H1 (cell line): ENCODE measurements at regions not wholly inside any gene's neighbourhood (a gene's known extent, or its start where the extent isn't known, plus 50 kb on each side); places are given as distances from the start of the nearest gene placed in this dataset.

ENCODE experiments used
- CTCF ChIA-PET: fragments of 300-600 bp; sonication (Branson Sonifier 250); formaldehyde crosslinking; loops from one replicate; lab custom pipeline; 2021; ENCODE audit not compliant: partially characterized antibody; lab: Charles Lee
- POLR2A ChIA-PET: fragments of 300-600 bp; sonication (Branson Sonifier 250); formaldehyde crosslinking; loops from one replicate; lab custom pipeline; 2021; ENCODE audit warnings: inconsistent platforms; ENCODE audit not compliant: partially characterized antibody; lab: Charles Lee
- DNase-seq, 2 experiments: peaks; one replicate each; pipeline versions ENCODE4 v3.0.0 to v3.0.0-alpha.2; 2010 to 2022; ENCODE audit warnings: low spot score in 2 of 2, low read depth in 1 of 2, mixed read lengths in 1 of 2
- FAIRE-seq: peaks from 2 replicates; lab custom pipeline; 2011; peaks lifted over from hg19 to GRCh38; lab: Jason Lieb, UNC
- H2AFZ ChIP-seq: 2 replicates; pipeline ENCODE4 v1.8.1; 2012; ENCODE audit warnings: low read length, inconsistent platforms
- H2AK5ac ChIP-seq: 2 replicates; pipeline ENCODE4 v1.6.1; 2013; ENCODE audit warnings: low read depth, low read length
- H2BK120ac ChIP-seq: replicated peaks from 2 replicates; pipeline ENCODE3; 2013; ENCODE audit warnings: low read depth, low read length, inconsistent platforms
- H2BK12ac ChIP-seq: 2 replicates; pipeline ENCODE4 v1.6.1; 2013; ENCODE audit warnings: low read depth, low read length
- H2BK15ac ChIP-seq: 2 replicates; pipeline ENCODE4 v1.6.1; 2013; ENCODE audit warnings: low read length
- H2BK20ac ChIP-seq: 2 replicates; pipeline ENCODE4 v1.6.1; 2013; ENCODE audit warnings: low read length
- H2BK5ac ChIP-seq: 2 replicates; pipeline ENCODE4 v1.6.1; 2013; ENCODE audit warnings: low read depth, low read length
- H3K14ac ChIP-seq: 2 replicates; pipeline ENCODE4 v1.6.1; 2013; ENCODE audit warnings: inconsistent platforms; ENCODE audit not compliant: insufficient read length
- H3K18ac ChIP-seq: 2 replicates; pipeline ENCODE4 v1.6.1; 2013; ENCODE audit warnings: low read length; ENCODE audit errors: extremely low read depth
- H3K23ac ChIP-seq: 2 replicates; pipeline ENCODE4 v1.6.1; 2013; ENCODE audit warnings: inconsistent platforms; ENCODE audit not compliant: insufficient read length
- H3K23me2 ChIP-seq: 2 replicates; pipeline ENCODE4 v1.6.1; 2013; ENCODE audit warnings: low read depth, low read length
- H3K27ac ChIP-seq: 2 replicates; pipeline ENCODE4 v1.6.1; 2011; ENCODE audit warnings: low read depth, low read length, inconsistent platforms
- H3K27me3 ChIP-seq, 4 experiments: replicated peaks in 1 of 4; 1 replicate in 1 of 4; 2 replicates in 3 of 4; pipeline versions ENCODE4 v1.6.1 to v1.8.1; 2011 to 2013; ENCODE audit warnings: low read length in 3 of 4, mild to moderate bottlenecking in 3 of 4, inconsistent platforms in 2 of 4, mixed read lengths in 2 of 4, moderate library complexity in 1 of 4; ENCODE audit not compliant: control insufficient read depth in 3 of 4, insufficient read depth in 3 of 4; ENCODE audit errors: extremely low read depth in 1 of 4
- H3K36me3 ChIP-seq, 4 experiments: 2 replicates each; pipeline versions ENCODE4 v1.6.1 to v1.8.1; 2011 to 2013; ENCODE audit warnings: mild to moderate bottlenecking in 4 of 4, low read length in 3 of 4, moderate library complexity in 2 of 4, control low read depth in 1 of 4, inconsistent platforms in 1 of 4; ENCODE audit not compliant: insufficient read depth in 4 of 4, control insufficient read depth in 2 of 4
- H3K4ac ChIP-seq: replicated peaks from 2 replicates; pipeline ENCODE3; 2013; ENCODE audit warnings: low read length, low read depth, mixed read lengths, inconsistent platforms; ENCODE audit not compliant: insufficient read length
- H3K4me1 ChIP-seq, 4 experiments: replicated peaks in 1 of 4; 1 replicate in 1 of 4; 2 replicates in 3 of 4; pipeline versions ENCODE4 v1.6.1 to v1.8.1; 2011 to 2013; ENCODE audit warnings: low read length in 3 of 4, inconsistent platforms in 2 of 4, mixed read lengths in 1 of 4; ENCODE audit not compliant: insufficient read depth in 4 of 4, control insufficient read depth in 3 of 4
- H3K4me2 ChIP-seq, 2 experiments: 2 replicates each; pipeline versions ENCODE4 v1.6.1 to v1.8.1; 2011 to 2013; ENCODE audit warnings: low read depth in 2 of 2, low read length in 2 of 2, control low read depth in 1 of 2, inconsistent platforms in 1 of 2, mild to moderate bottlenecking in 1 of 2; ENCODE audit not compliant: insufficient read depth in 1 of 2
- H3K4me3 ChIP-seq, 4 experiments: fragments of 200-600, 300-600 bp in 1 of 4; sonication (generic), shearing (Covaris generic), sonication (Bioruptor Twin) in 1 of 4; 2 replicates each; pipeline versions ENCODE4 v1.5.1 to v1.8.1; 2011 to 2016; ENCODE audit warnings: low read length in 4 of 4, low read depth in 3 of 4, control low read depth in 2 of 4, inconsistent platforms in 2 of 4, mild to moderate bottlenecking in 2 of 4, mixed read lengths in 1 of 4, moderate library complexity in 1 of 4; ENCODE audit not compliant: insufficient read depth in 2 of 4; ENCODE audit errors: extremely low read depth in 1 of 4
- H3K56ac ChIP-seq: replicated peaks from 2 replicates; pipeline ENCODE3; 2013; ENCODE audit warnings: low read depth, mild to moderate bottlenecking, mixed read lengths, low read length, inconsistent platforms; ENCODE audit not compliant: insufficient read length
- H3K79me1 ChIP-seq: 2 replicates; pipeline ENCODE4 v1.6.1; 2013; ENCODE audit warnings: low read depth, low read length, control low read depth
- H3K79me2 ChIP-seq, 2 experiments: 2 replicates each; pipeline versions ENCODE4 v1.6.1 to v1.8.1; 2012 to 2013; ENCODE audit warnings: low read length in 2 of 2, mild to moderate bottlenecking in 2 of 2, inconsistent platforms in 1 of 2; ENCODE audit not compliant: insufficient read depth in 2 of 2, control insufficient read depth in 1 of 2
- H3K9ac ChIP-seq, 4 experiments: replicated peaks in 1 of 4; 1 replicate in 1 of 4; 2 replicates in 3 of 4; pipeline versions ENCODE4 v1.6.1 to v1.8.1; 2011 to 2013; ENCODE audit warnings: low read depth in 3 of 4, low read length in 3 of 4, control low read depth in 2 of 4, mild to moderate bottlenecking in 2 of 4, moderate library complexity in 2 of 4, inconsistent platforms in 1 of 4; ENCODE audit errors: extremely low read depth in 1 of 4
- H3K9me3 ChIP-seq, 2 experiments: 2 replicates each; pipeline versions ENCODE4 v1.6.1 to v1.8.1; 2012 to 2013; ENCODE audit warnings: mild to moderate bottlenecking in 2 of 2, moderate library complexity in 2 of 2, control low read depth in 1 of 2, inconsistent platforms in 1 of 2, low read depth in 1 of 2, low read length in 1 of 2, mixed read lengths in 1 of 2; ENCODE audit not compliant: insufficient read depth in 2 of 2
- H4K20me1 ChIP-seq, 2 experiments: replicated peaks in 1 of 2; 2 replicates each; pipeline versions ENCODE3 to v1.8.1; 2011 to 2013; ENCODE audit warnings: inconsistent platforms in 2 of 2, low read length in 2 of 2, mild to moderate bottlenecking in 1 of 2; ENCODE audit not compliant: insufficient read depth in 2 of 2, control insufficient read depth in 1 of 2
- H4K5ac ChIP-seq: 2 replicates; pipeline ENCODE4 v1.6.1; 2013; ENCODE audit warnings: low read length, low read depth, mixed read lengths, inconsistent platforms; ENCODE audit not compliant: insufficient read length
- H4K8ac ChIP-seq: 2 replicates; pipeline ENCODE4 v1.8.0; 2013; ENCODE audit warnings: mild to moderate bottlenecking, moderate library complexity, low read length, inconsistent platforms; ENCODE audit not compliant: insufficient read depth; ENCODE audit errors: extremely low read depth
- H4K91ac ChIP-seq: replicated peaks from 2 replicates; pipeline ENCODE3; 2013; ENCODE audit warnings: low read length, mixed read lengths, inconsistent platforms; ENCODE audit not compliant: insufficient read length
- CBX8 ChIP-seq: fragments of 300-800, 300-1000 bp; sonication (generic); IDR thresholded peaks from 2 replicates; pipeline ENCODE4 v1.7.1; 2016; ENCODE audit warnings: low read depth, low read length, borderline replicate concordance
- CREB1 ChIP-seq: IDR thresholded peaks from 2 replicates; pipeline ENCODE4 v1.6.1; 2012; ENCODE audit warnings: inconsistent platforms
- EP300 ChIP-seq, 2 experiments: IDR thresholded peaks; 1 replicate in 1 of 2; 2 replicates in 1 of 2; pipeline ENCODE4 v1.6.1; 2011 to 2012; ENCODE audit warnings: low read depth in 2 of 2, low read length in 2 of 2, mild to moderate bottlenecking in 2 of 2, borderline replicate concordance in 1 of 2, inconsistent platforms in 1 of 2, moderate library complexity in 1 of 2
- EZH2 ChIP-seq: fragments of 200-600 bp; sonication (generic); IDR thresholded peaks from 2 replicates; pipeline ENCODE4 v1.7.1; 2012; ENCODE audit warnings: low read depth, mild to moderate bottlenecking, moderate library complexity, low read length, inconsistent platforms; ENCODE audit not compliant: severe bottlenecking
- HDAC2 ChIP-seq, 2 experiments: fragments of 300-600 bp in 1 of 2; sonication (generic) in 1 of 2; IDR thresholded peaks; 2 replicates each; pipeline ENCODE4 v1.6.1; 2011 to 2012; ENCODE audit warnings: low read depth in 2 of 2, low read length in 2 of 2, mild to moderate bottlenecking in 2 of 2, moderate library complexity in 2 of 2, borderline replicate concordance in 1 of 2, inconsistent platforms in 1 of 2
- KDM1A ChIP-seq: fragments of 200-600, 300-600 bp; sonication (generic); IDR thresholded peaks from 2 replicates; pipeline ENCODE4 v1.7.1; 2016; ENCODE audit warnings: mild to moderate bottlenecking, low read length, borderline replicate concordance
- NRF1 ChIP-seq: IDR thresholded peaks from 2 replicates; pipeline ENCODE4 v1.6.1; 2011; ENCODE audit warnings: mild to moderate bottlenecking, low read depth, low read length, improper control_type of control experiment
- POLR2A ChIP-seq, 2 experiments: IDR thresholded peaks; 1 replicate in 1 of 2; 2 replicates in 1 of 2; pipeline ENCODE4 v1.6.1; 2011; ENCODE audit warnings: low read depth in 2 of 2, low read length in 2 of 2, mild to moderate bottlenecking in 2 of 2; ENCODE audit errors: control extremely low read depth in 1 of 2
- RAD21 ChIP-seq, 2 experiments: IDR thresholded peaks in 1 of 2; conservative IDR thresholded peaks in 1 of 2; 2 replicates each; pipeline ENCODE4 v1.6.1; 2011; ENCODE audit warnings: low read depth in 2 of 2, low read length in 2 of 2, improper control_type of control experiment in 1 of 2, inconsistent platforms in 1 of 2, mild to moderate bottlenecking in 1 of 2, moderate library complexity in 1 of 2
- SIRT6 ChIP-seq: IDR thresholded peaks from one replicate; pipeline ENCODE4 v1.7.1; 2012; ENCODE audit warnings: low read length, inconsistent platforms
- SP2 ChIP-seq: IDR thresholded peaks from 2 replicates; pipeline ENCODE4 v1.6.1; 2012; ENCODE audit warnings: mild to moderate bottlenecking, low read length, inconsistent platforms
- TAF1 ChIP-seq: IDR thresholded peaks from 2 replicates; pipeline ENCODE4 v1.6.1; 2011; ENCODE audit warnings: mild to moderate bottlenecking, low read depth, low read length
- TCF12 ChIP-seq: IDR thresholded peaks from 2 replicates; pipeline ENCODE4 v1.6.1; 2011; ENCODE audit warnings: low read depth, mild to moderate bottlenecking, low read length
- TEAD4 ChIP-seq: IDR thresholded peaks from 2 replicates; pipeline ENCODE4 v1.6.1; 2012; ENCODE audit warnings: low read depth, low read length, inconsistent platforms, mixed read lengths
- YY1 ChIP-seq: IDR thresholded peaks from 2 replicates; pipeline ENCODE4 v1.6.1; 2011; ENCODE audit warnings: low read depth, mild to moderate bottlenecking, low read length
- WGBS, 2 experiments: shearing (Covaris generic) in 1 of 2; methylation state at CpG; one replicate each; pipeline versions ENCODE4 v1.1.6 to v1.1.7; 2013 to 2015; ENCODE audit warnings: low lambda C conversion rate in 2 of 2, mixed read lengths in 2 of 2, inconsistent platforms in 1 of 2, low coverage in 1 of 2, missing lambda C conversion rate in 1 of 2; ENCODE audit not compliant: insufficient replicate concordance in 2 of 2, insufficient coverage in 1 of 2, insufficient read length in 1 of 2; ENCODE audit errors: extremely low coverage in 1 of 2, missing lambda C conversion rate in 1 of 2; 5-methylcytosine and 5-hydroxymethylcytosine counted together

GRCh38 chr3:159870723-159871122 lies 117.9 kb upstream of the IL12A start:
- peaks cover 0 to 1% (median 0%) of the 10 kb centered on the region in 4 experiments; a peak in 1 of 7 replicates for H3K27me3 ChIP-seq
- no peaks in the 10 kb centered on the region for H4K20me1 ChIP-seq
- no peak overlapping the region for H3K56ac ChIP-seq
- H2BK20ac ChIP-seq: no peak overlapping the region
- no peak overlapping the region for H3K23ac ChIP-seq
- H3K9ac ChIP-seq: no peak overlapping the region
- no peak overlapping the region for H3K27ac ChIP-seq
- H3K4me3 ChIP-seq: no peak overlapping the region
- H2AFZ ChIP-seq: no peak overlapping the region
- ChIA-PET POLR2A (no interaction called here), CTCF (interaction anchor here (0.9 kb wide), 2 partner anchors 11 to 14 kb away, joined by 4 to 7 read pairs; no protein-coding TSS in a partner anchor)
- peaks cover 0 to 3% (median 2%) of the 10 kb centered on the region in 4 experiments; a peak in 2 of 8 replicates for H3K36me3 ChIP-seq
- H2BK12ac ChIP-seq: no peak overlapping the region
- H4K5ac ChIP-seq: no peak overlapping the region
- H4K91ac ChIP-seq: no peak overlapping the region
- FAIRE-seq (no peak), DNase-seq (no peak)
- no peaks in the 10 kb centered on the region for H3K79me2 ChIP-seq
- H3K4me1 ChIP-seq: peaks cover 0 to 7% (median 3%) of the 10 kb centered on the region in 4 experiments; a peak in 3 of 7 replicates
- WGBS, 2 experiments: 94% methylated on average over 1 of the region's 1 CpG; no CpG with 5 or more reads in 1 of the 2 experiments
- no peak overlapping the region for H2BK120ac ChIP-seq
- no peak overlapping the region for H3K4ac ChIP-seq
- H3K14ac ChIP-seq: no peak overlapping the region
- no peak overlapping the region for H2BK15ac ChIP-seq
- H3K4me2 ChIP-seq: no peak overlapping the region
- H3K18ac ChIP-seq: no peak overlapping the region
- no peaks in the 10 kb centered on the region for H3K9me3 ChIP-seq
- H3K23me2 ChIP-seq: no peaks in the 10 kb centered on the region
- no peak overlapping the region for H2AK5ac ChIP-seq
- no peaks in the 10 kb centered on the region; the same call in 1 of the 2 replicates for H3K79me1 ChIP-seq
- H2BK5ac ChIP-seq: no peak overlapping the region
- no peak overlapping the region for H4K8ac ChIP-seq
- no peak for TF ChIP-seq YY1
- no peak for TF ChIP-seq TEAD4
- TF ChIP-seq POLR2A (IDR thresholded peaks at IDR 0.05; ENCODE audit: control extremely low read depth in 1 of 2, low read depth in 2 of 2, low read length in 2 of 2): no peak
- TF ChIP-seq CREB1: no peak
- TF ChIP-seq SIRT6: no peak
- no peak for TF ChIP-seq RAD21 (IDR thresholded peaks at IDR 0.05 in 1 of 2, conservative IDR thresholded peaks at IDR 0.05 in 1 of 2; ENCODE audit: low read depth in 2 of 2, low read length in 2 of 2)
- no peak for TF ChIP-seq TAF1
- TF ChIP-seq CBX8: no peak
- TF ChIP-seq SP2: no peak
- no peak for TF ChIP-seq TCF12
- TF ChIP-seq EZH2: no peak
- no peak for TF ChIP-seq EP300 (IDR thresholded peaks at IDR 0.05; ENCODE audit: borderline replicate concordance in 1 of 2, low read depth in 2 of 2, low read length in 2 of 2)
- TF ChIP-seq KDM1A: no peak
- no peak for TF ChIP-seq NRF1
- TF ChIP-seq HDAC2 (IDR thresholded peaks at IDR 0.05; ENCODE audit: borderline replicate concordance in 1 of 2, low read depth in 2 of 2, low read length in 2 of 2): no peak
